ENCODE measurements at regions not wholly inside any gene's neighbourhood (a gene's known extent, or its start where the extent isn't known, plus 50 kb on each side); places are given as distances from the start of the nearest gene placed in this dataset.

- Mint-ChIP-seq H3K36me3 (no peaks in the 10 kb centered on the region), H3K27me3 (peaks cover 0 to 2% of the 10 kb centered on the region in 2 donors), H3K9me3 (peaks cover 0 to 25% (median 0%) of the 10 kb centered on the region in 5 donors), H3K4me1 (no peaks in the 10 kb centered on the region), H3K4me3 (no peak overlapping the region), H3K27ac (no peak overlapping the region)
- no peaks in the 10 kb centered on the region for H3K4me1 ChIP-seq (ENCODE audit: insufficient read depth, low read length)
- no peaks in the 10 kb centered on the region for H3K27me3 ChIP-seq (ENCODE audit: insufficient read depth, low read length, poor library complexity, severe bottlenecking)
- no peaks in the 10 kb centered on the region for H3K36me3 ChIP-seq (ENCODE audit: insufficient read depth, low read length)
- CTCF ChIA-PET = no interaction called here
- no peak for DNase-seq
- no peak overlapping the region for H3K4me3 ChIP-seq (ENCODE audit: low read length)
- no peak overlapping the region for H3K27ac ChIP-seq (ENCODE audit: low read depth, low read length)
- POLR2A ChIA-PET = no interaction called here
- H3K9me3 ChIP-seq (ENCODE audit: low read length) = no peaks in the 10 kb centered on the region
Observed at GRCh38 chr17:71453876-71454422, 666.9 kb upstream of the SOX9 start.

DNA sequence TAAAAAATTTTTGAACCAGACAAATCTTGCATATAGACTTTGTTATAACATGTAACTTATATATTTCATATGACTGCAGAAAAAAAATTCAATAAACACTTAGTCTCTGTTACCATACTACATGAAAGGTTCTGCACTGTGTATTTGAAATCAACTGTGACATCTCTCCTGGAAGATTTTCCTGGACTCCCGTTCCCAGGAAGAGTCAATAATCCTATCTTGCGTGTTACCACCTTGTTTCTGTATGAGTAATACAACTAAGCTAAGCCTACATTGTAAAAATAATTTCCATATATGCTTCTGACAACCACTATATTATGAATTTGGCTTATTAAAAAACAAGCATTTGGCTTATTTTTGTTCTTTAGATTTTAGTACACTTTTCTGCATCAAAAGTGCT lies 665.6 kb upstream of the SOX9 start:
- Histone ChIP-seq H3K27ac (ENCODE audit: low read depth, low read length) (no peak overlapping the region), H3K9me3 (ENCODE audit: low read length) (no peaks in the 10 kb centered on the region), H3K4me1 (ENCODE audit: insufficient read depth, low read length) (no peaks in the 10 kb centered on the region), H3K36me3 (ENCODE audit: insufficient read depth, low read length) (no peaks in the 10 kb centered on the region), H3K27me3 (ENCODE audit: insufficient read depth, low read length, poor library complexity, severe bottlenecking) (no peaks in the 10 kb centered on the region), H3K4me3 (ENCODE audit: low read length) (no peak overlapping the region)
- no peaks in the 10 kb centered on the region for H3K4me1 Mint-ChIP-seq
- no peak for DNase-seq
- no peak overlapping the region for H3K4me3 Mint-ChIP-seq
- ChIA-PET CTCF (no interaction called here), POLR2A (no interaction called here)
- peaks cover 0 to 19% (median 3%) of the 10 kb centered on the region in 5 donors for H3K9me3 Mint-ChIP-seq
- no peaks in the 10 kb centered on the region for H3K27me3 Mint-ChIP-seq
- no peaks in the 10 kb centered on the region for H3K36me3 Mint-ChIP-seq
- H3K27ac Mint-ChIP-seq = no peak overlapping the region

DNA sequence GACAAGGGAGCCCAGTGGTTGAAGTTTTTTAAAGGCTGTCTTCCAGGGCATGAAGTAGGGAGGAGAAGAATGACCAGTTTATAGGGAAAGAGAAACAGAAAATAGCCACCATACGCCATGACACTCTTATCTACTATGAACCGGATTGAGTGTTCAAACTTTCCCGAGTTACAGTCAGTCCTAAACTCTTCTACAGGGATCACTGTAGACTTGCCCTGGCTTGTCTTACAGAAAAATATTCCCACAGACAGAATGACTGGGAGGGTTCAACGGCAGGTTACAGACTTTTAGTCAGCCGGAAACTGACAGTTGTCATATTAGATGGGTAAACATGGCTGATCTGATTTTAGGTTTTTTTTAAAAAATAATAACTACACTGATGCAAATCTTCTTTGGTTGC lies 662.5 kb upstream of the SOX9 start:
- CTCF ChIA-PET = no interaction called here
- no peak overlapping the region for H3K27ac Mint-ChIP-seq
- Histone ChIP-seq H3K9me3 (ENCODE audit: low read length) (no peaks in the 10 kb centered on the region), H3K4me3 (ENCODE audit: low read length) (no peak overlapping the region), H3K4me1 (ENCODE audit: insufficient read depth, low read length) (no peaks in the 10 kb centered on the region), H3K36me3 (ENCODE audit: insufficient read depth, low read length) (no peaks in the 10 kb centered on the region), H3K27ac (ENCODE audit: low read depth, low read length) (no peak overlapping the region), H3K27me3 (ENCODE audit: insufficient read depth, low read length, poor library complexity, severe bottlenecking) (no peaks in the 10 kb centered on the region)
- DNase-seq = no peak
- peaks cover 3 to 25% (median 3%) of the 10 kb centered on the region in 5 donors for H3K9me3 Mint-ChIP-seq
- H3K4me3 Mint-ChIP-seq = no peak overlapping the region
- H3K27me3 Mint-ChIP-seq = no peaks in the 10 kb centered on the region
- H3K4me1 Mint-ChIP-seq = no peaks in the 10 kb centered on the region
- no peaks in the 10 kb centered on the region for H3K36me3 Mint-ChIP-seq
- POLR2A ChIA-PET = no interaction called here

DNA sequence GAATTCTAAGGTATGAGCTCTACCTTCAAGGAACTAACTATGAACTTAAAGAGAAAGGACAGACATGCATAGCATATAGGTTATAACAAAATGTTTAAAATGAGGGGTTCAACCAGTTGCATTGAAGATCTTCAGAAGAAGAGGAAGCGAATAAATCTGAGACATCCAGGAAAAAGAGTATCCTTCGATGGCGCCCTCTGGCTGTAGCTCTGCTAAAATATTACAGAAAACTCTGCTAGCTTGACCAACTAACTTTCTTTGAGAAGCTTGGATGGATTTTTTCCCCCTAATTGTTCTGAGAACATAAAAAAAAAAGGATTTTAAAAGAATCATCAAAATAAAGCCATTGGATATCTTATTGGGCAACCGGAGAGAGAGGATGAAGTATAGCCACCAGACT lies 659.9 kb upstream of the SOX9 start:
- Mint-ChIP-seq H3K27me3 (no peaks in the 10 kb centered on the region), H3K36me3 (no peaks in the 10 kb centered on the region), H3K4me1 (no peaks in the 10 kb centered on the region), H3K27ac (no peak overlapping the region), H3K4me3 (no peak overlapping the region), H3K9me3 (peaks cover 3 to 22% (median 5%) of the 10 kb centered on the region in 5 donors)
- CTCF ChIA-PET = no interaction called here
- Histone ChIP-seq H3K27ac (ENCODE audit: low read depth, low read length) (no peak overlapping the region), H3K4me3 (ENCODE audit: low read length) (no peak overlapping the region), H3K27me3 (ENCODE audit: insufficient read depth, low read length, poor library complexity, severe bottlenecking) (no peaks in the 10 kb centered on the region), H3K36me3 (ENCODE audit: insufficient read depth, low read length) (no peaks in the 10 kb centered on the region), H3K9me3 (ENCODE audit: low read length) (no peaks in the 10 kb centered on the region), H3K4me1 (ENCODE audit: insufficient read depth, low read length) (no peaks in the 10 kb centered on the region)
- DNase-seq = no peak
- POLR2A ChIA-PET = no interaction called here

- Histone ChIP-seq H3K4me3 (ENCODE audit: low read length) (no peak overlapping the region), H3K27ac (ENCODE audit: low read depth, low read length) (no peak overlapping the region), H3K4me1 (ENCODE audit: insufficient read depth, low read length) (no peaks in the 10 kb centered on the region), H3K9me3 (ENCODE audit: low read length) (no peaks in the 10 kb centered on the region), H3K36me3 (ENCODE audit: insufficient read depth, low read length) (no peaks in the 10 kb centered on the region), H3K27me3 (ENCODE audit: insufficient read depth, low read length, poor library complexity, severe bottlenecking) (no peaks in the 10 kb centered on the region)
- DNase-seq = no peak
- CTCF ChIA-PET = no interaction called here
- no peak overlapping the region for H3K27ac Mint-ChIP-seq
- no peaks in the 10 kb centered on the region for H3K36me3 Mint-ChIP-seq
- peaks cover 3 to 19% (median 5%) of the 10 kb centered on the region in 5 donors for H3K9me3 Mint-ChIP-seq
- POLR2A ChIA-PET = no interaction called here
- H3K27me3 Mint-ChIP-seq = no peaks in the 10 kb centered on the region
- H3K4me3 Mint-ChIP-seq = no peak overlapping the region
- no peaks in the 10 kb centered on the region for H3K4me1 Mint-ChIP-seq
Observed at GRCh38 chr17:71461498-71462169, 659.2 kb upstream of the SOX9 start.

GRCh38 chr17:71464241-71464640 lies 656.6 kb upstream of the SOX9 start:
- Histone ChIP-seq H3K4me3 (ENCODE audit: low read length) (no peak overlapping the region), H3K27ac (ENCODE audit: low read depth, low read length) (no peak overlapping the region), H3K36me3 (ENCODE audit: insufficient read depth, low read length) (no peaks in the 10 kb centered on the region), H3K27me3 (ENCODE audit: insufficient read depth, low read length, poor library complexity, severe bottlenecking) (no peaks in the 10 kb centered on the region), H3K9me3 (ENCODE audit: low read length) (no peaks in the 10 kb centered on the region), H3K4me1 (ENCODE audit: insufficient read depth, low read length) (no peaks in the 10 kb centered on the region)
- Mint-ChIP-seq H3K36me3 (no peaks in the 10 kb centered on the region), H3K9me3 (peaks cover 3 to 16% (median 5%) of the 10 kb centered on the region in 5 donors), H3K27ac (no peak overlapping the region), H3K27me3 (no peaks in the 10 kb centered on the region), H3K4me1 (no peaks in the 10 kb centered on the region), H3K4me3 (no peak overlapping the region)
- no peak for DNase-seq
- ChIA-PET CTCF (no interaction called here), POLR2A (no interaction called here)

DNA sequence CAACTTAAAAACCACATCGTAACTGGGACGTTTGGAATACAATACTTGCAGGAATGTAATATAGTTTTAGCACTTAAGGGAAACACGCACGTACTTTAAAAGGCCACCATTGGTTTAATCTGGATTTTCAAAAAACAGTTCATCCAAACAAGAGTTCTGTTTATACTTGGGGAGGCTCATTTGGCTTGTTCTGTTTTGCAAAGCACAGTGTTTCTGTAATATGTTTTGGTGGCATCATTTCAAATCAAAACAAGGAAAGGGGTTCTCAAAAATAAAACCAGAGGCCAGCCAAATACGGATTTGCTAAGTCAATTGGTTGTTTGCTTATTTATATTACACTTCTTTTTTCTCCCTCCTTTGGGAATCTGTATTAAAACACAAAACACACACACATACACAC lies 656.1 kb upstream of the SOX9 start:
- ChIA-PET POLR2A (no interaction called here), CTCF (no interaction called here)
- Histone ChIP-seq H3K36me3 (ENCODE audit: insufficient read depth, low read length) (no peaks in the 10 kb centered on the region), H3K4me3 (ENCODE audit: low read length) (no peak overlapping the region), H3K27me3 (ENCODE audit: insufficient read depth, low read length, poor library complexity, severe bottlenecking) (no peaks in the 10 kb centered on the region), H3K27ac (ENCODE audit: low read depth, low read length) (no peak overlapping the region), H3K4me1 (ENCODE audit: insufficient read depth, low read length) (no peaks in the 10 kb centered on the region), H3K9me3 (ENCODE audit: low read length) (no peaks in the 10 kb centered on the region)
- no peaks in the 10 kb centered on the region for H3K4me1 Mint-ChIP-seq
- no peak overlapping the region for H3K27ac Mint-ChIP-seq
- no peaks in the 10 kb centered on the region for H3K36me3 Mint-ChIP-seq
- no peaks in the 10 kb centered on the region for H3K27me3 Mint-ChIP-seq
- DNase-seq = no peak
- peaks cover 2 to 16% (median 5%) of the 10 kb centered on the region in 5 donors for H3K9me3 Mint-ChIP-seq
- no peak overlapping the region for H3K4me3 Mint-ChIP-seq

GRCh38 chr17:71467719-71468118 lies 653.1 kb upstream of the SOX9 start:
- no peaks in the 10 kb centered on the region for H3K27me3 ChIP-seq (ENCODE audit: insufficient read depth, low read length, poor library complexity, severe bottlenecking)

More at GRCh38 chr17:71467719-71468118, 653.1 kb upstream of the SOX9 start:
- no peaks in the 10 kb centered on the region for H3K36me3 Mint-ChIP-seq
- H3K4me1 Mint-ChIP-seq = no peaks in the 10 kb centered on the region
- no peak overlapping the region for H3K27ac Mint-ChIP-seq
- peaks cover 0 to 6% (median 2%) of the 10 kb centered on the region in 5 donors for H3K9me3 Mint-ChIP-seq
- Histone ChIP-seq H3K27ac (ENCODE audit: low read depth, low read length) (no peak overlapping the region), H3K4me1 (ENCODE audit: insufficient read depth, low read length) (no peaks in the 10 kb centered on the region), H3K9me3 (ENCODE audit: low read length) (no peaks in the 10 kb centered on the region), H3K36me3 (ENCODE audit: insufficient read depth, low read length) (no peaks in the 10 kb centered on the region), H3K4me3 (ENCODE audit: low read length) (no peak overlapping the region)
- no peaks in the 10 kb centered on the region for H3K27me3 Mint-ChIP-seq
- POLR2A ChIA-PET = no interaction called here
- no peak for DNase-seq
- no peak overlapping the region for H3K4me3 Mint-ChIP-seq
- CTCF ChIA-PET = no interaction called here

Data from CD8-positive, alpha-beta memory T cell (primary cell).